Bone marrow (tissue), 2 donors: ENCODE measurements at regions not wholly inside any gene's neighbourhood (a gene's known extent, or its start where the extent isn't known, plus 50 kb on each side); places are given as distances from the start of the nearest gene placed in this dataset.
"Not testable (repeated sequence)": the region's sequence is repeated elsewhere in the genome, so short reads cannot be mapped to it uniquely, and the experiment has no call there.

Source experiments
- DNase-seq, 2 donors: peaks; one replicate each; lab custom pipeline; 2025; lab: John Stamatoyannopoulos, UW

DNA sequence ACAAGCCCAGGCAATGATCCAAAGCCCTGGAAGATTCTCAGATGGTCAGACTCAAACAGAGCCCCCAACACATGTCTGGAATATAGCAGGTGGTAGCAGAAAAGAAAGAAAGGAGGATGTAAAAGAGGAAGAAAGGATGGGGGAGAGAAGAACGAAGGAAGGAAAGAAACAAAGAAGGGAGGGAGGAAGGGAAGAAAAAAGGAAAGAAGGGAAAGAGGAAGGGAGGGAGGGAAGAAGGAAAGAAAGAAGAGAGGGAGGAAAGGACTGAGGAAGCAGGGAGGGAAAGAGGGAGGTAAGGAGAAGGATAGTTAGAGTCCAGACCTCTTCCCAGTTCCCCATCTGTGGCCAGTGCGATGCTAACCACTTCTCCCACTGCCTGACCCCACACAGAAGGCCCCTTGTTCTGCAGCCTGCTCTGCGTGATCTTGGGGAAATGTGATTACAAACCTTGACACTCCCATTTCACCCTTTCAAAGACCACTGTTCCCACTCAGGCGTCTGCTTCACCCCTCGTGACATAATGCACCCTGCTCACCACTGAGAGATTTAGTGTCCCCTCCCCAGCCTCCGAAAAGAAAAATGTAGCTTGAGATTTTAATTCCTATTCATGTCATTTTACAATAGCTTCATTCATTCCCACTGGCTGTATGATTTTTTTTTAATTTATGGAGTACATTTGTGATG is 357.9 kb downstream of the BCL11B start:
- no peak for DNase-seq

GRCh38 chr14:98914942-98915341 is 357.1 kb downstream of the BCL11B start:
- no peak for DNase-seq

DNA sequence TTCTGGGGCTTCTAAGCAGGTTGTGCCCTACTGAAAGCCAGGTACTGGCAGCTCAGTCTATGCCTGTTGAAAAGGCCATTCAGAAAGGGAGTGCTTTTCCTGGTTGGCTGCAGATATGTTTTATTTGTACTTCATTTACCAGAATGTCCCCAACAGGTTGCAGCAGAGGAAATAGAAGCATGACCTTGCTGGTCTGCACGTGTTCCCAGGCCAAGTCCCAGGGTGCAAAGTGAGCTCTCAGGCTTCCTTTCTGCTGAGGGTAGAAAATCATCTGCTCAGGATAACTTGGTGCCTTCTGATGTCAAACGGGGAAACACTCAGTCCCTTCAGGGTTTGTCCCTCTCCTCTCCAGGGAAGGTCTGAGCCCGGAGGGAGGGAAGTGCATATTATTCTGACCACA is 356.4 kb downstream of the BCL11B start:
- DNase-seq: no peak

DNA sequence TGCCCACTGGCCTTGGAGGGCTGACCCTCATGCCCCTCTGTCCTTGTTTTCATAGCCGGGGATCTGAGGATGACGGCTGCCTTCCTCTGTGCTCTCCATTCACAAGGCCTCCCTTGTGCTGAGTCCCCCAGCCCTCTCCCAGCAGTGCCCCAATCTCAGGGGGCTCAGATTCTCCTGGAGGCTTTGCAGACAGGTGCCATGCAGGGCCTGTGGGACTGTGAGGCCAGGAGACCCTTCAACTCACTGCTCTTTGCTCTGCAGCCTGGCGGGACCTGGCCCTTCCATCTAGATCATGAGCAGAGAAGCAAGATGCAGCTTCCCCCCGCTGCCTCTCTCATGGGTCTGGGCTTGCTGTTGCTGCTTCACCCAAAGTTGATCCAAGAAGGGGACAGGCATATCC is 356.0 kb downstream of the BCL11B start:
- DNase-seq: no peak

GRCh38 chr14:98916476-98916875 is 355.5 kb downstream of the BCL11B start:
- no peak for DNase-seq

DNA sequence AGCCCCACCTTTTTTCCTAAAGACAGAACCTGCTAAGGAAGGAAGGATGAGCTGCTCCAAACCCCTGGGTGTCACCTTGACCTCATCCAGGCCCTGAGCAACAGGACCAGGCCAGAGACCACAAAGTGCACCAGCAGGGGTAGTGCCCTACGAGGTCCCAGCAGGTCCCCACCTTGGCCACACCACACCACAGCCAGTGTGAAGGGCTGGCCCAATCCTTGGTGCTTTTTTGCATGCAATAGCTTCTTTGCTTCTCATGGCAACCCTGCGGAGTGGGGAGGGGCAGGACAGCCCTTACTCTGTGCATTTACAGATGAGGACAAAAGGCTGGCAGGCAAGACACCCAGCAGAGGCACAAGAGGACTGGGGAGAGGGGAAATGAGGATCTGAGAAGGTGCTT is 352.6 kb downstream of the BCL11B start:
- no peak for DNase-seq

GRCh38 chr14:98921306-98921705 is 350.7 kb downstream of the BCL11B start:
- DNase-seq: not testable (repeated sequence)

DNA sequence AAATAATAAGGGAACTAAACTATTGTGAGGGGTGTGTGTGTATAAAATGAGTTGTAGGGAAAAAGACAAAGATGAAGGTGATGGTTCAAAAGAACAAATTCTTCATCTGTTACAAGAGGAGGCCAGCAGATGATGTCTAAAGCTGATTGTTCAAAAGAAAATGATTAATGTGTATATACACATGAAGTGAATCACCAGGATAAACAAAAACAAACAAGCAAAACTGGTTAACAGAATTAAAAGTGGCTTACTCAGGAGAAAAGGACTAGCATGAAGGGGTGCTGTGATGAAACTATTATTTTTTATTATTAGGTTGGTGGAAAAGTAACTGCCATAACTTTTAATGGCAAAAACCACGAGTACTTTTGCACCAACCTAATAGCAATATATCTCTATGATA is 348.4 kb downstream of the BCL11B start:
- DNase-seq: no peak

DNA sequence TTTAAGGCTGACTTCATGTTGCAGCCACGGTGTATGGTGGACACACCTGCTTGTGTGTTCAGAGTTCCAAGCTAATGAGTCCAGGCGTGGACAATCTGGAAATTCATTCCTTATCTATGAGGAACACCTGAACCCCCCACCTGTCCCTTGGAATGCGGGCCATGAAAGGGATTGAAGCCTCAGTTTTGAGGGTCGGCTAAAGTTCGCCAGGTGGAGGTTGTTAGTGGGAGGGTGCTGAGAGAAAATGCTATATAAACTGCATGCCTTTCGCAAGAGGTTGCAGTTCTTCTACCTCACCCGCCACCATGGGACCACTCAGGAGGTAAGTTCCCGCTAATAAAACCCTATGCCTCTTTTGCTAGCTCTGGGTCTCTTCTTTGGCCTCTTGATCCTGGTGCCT is 348.0 kb downstream of the BCL11B start:
- DNase-seq: no peak

- no peak for DNase-seq
These were observed 346.5 kb downstream of the BCL11B start for GRCh38 chr14:98925354-98926040.

DNA sequence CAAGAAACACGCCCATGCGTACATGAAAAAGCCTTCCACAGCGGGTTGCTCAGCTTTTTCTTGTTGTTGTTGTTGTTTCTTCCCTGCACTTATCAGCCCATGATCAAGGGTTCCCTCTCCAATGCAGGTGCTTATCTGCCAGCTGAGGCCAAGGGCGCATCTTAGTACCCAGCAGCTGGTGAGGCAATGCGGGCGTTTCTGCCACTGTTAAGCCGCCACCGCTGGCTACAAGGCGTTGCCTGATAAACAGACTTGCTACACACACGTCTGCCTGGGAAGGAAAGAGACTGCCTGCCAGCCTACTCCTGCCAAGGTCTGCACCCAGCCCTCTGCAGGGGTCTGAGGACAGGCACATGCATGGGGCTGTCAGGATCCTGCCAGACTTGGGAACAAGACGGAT is 345.9 kb downstream of the BCL11B start:
- no peak for DNase-seq

GRCh38 chr14:98926801-98927200 is 345.2 kb downstream of the BCL11B start:
- no peak for DNase-seq

DNA sequence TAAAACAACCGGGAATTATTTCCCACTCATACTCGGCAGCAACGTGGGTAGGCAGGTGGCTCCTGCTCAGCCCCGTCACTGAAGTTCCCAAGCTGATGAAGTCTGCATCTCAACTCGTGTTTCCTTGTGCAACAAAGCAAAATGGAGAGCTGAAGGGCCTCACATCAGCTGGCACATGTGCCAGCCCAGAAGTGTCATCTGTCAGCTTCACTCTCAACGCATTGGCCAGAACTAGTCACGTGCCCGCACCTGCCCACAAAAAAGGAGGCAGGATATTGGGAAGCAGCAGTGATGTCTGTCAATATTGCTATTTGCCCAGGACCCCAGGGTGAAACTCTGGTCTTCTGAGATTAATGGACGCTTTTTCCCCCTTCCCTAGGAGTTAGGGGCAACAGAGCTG is 344.0 kb downstream of the BCL11B start:
- DNase-seq: no peak

- DNase-seq: no peak
These were observed 343.6 kb downstream of the BCL11B start for GRCh38 chr14:98928418-98928817.

DNA sequence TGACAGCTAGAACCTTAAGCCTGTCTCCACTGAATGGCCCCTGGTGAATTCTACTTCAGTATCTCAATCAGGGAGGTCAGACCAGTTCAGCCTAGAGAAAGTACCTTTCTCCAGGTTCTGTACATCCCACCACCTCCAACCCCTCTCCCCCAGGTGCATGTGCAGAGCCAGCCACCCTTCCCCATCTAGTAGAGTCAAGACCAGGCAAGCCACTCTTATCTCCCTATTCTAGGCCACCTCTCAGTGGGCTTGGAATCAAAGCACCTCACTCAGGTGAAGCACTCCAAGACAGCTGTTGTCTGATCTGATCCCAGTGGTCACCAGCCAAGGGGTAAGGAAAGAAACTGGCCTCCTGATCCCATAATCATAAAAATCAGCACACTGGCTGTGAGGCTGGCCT is 340.9 kb downstream of the BCL11B start:
- no peak for DNase-seq

DNA sequence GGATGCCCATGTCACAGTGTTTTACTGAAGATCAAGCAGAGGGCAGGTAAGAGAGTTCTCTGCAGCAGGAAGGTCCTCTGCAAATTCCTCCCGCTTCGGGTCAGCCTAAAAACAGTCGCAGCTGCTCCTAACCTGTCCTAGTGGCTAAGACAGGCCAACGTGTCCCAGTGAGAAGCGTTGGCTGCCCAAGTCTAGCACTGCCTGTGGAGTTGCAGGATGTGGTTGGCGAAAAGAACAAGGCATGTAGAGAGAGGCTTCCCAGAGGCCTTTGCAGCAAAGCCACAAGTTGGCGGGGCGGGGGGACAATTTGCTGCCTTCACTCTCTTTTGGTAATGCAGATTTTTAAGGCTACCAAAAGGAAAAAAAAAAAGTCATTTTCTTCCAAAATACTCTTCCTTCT is 340.1 kb downstream of the BCL11B start:
- DNase-seq: no peak

DNA sequence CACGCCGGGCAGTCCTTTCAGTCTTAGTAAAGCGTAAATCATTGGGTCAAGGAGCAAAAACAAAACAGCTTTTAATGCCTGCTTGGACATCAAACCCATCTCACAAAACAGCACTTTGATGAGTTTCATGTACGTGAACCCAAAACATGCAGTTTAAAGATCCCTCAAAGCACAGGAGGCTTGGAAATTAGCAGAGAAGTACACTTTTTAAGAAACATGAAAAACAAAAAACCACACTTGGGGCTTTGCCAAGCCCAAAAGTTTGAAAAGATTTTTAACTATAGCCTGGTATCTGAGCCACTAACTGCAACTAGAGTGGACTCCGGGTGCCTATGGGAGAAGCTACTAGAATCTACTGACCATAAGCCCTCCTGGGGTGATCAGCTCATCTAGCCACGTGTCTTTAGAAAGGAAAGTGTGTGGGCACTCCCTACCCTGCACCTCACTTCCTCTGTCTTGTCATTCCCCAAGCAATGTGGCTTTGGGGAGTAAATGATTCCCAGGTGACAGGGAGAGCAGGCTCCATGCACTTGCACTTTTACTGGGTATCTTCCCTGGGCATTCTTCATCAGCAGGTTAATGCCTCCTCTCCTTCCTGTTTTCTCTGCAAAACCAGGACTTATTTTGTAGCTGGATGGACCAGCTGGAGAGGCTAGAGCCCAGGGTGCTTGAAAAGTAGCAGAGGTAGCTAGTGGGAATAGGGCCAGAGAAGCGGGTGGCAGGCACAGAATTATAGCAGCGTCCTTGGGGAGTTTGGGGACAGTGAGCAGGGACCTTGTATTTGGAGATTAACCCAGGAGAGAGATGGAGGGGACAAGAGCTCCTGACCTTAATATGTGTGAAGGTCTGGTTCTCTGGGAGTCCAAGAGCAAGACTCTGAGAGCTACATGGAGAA is 339.3 kb downstream of the BCL11B start:
- no peak for DNase-seq

- DNase-seq: not testable (repeated sequence)
These were observed 337.4 kb downstream of the BCL11B start for GRCh38 chr14:98934569-98934968.

GRCh38 chr14:98935921-98936320 is 336.1 kb downstream of the BCL11B start:
- no peak for DNase-seq

- no peak for DNase-seq
These were observed 335.0 kb downstream of the BCL11B start for GRCh38 chr14:98937021-98937420.

DNA sequence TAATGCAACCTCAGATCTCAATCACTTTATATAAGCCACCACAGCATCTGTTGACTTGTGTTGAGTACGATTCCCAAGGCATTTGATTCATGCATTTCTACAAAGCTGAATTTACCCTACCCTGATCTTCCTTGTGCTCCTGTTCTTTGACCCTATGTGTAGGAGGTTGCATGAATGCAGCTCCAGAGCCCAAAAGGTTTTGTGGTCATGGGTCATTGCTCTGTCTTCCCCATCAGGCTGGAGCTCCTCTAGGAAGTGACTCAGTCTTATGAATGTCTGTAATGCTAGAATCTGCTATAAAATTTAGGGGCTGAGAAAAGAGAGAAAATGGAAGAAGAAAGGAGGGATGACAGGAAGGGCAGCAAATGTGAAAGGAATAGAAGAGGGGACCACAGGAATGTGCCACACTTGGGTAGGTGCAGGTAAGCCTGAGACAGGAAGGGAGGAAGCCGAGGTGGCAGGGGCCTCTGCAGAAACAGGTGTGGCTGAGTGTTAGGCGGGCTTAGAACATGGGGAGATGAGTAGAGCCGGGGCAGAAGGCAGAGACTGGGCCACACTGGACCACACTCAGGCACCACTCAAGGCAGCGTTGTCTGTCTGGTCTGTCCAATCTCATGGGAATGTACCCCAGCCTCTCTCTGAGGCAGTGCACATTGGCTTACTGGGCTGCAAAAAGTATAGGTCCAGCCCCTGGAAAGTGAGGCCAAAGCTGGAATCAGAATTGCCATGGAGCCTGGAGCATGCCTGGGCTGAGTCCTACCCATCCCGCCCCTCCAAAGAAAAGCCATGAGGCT is 334.1 kb downstream of the BCL11B start:
- DNase-seq: no peak
